Left lung (tissue), 4 donors: ENCODE measurements at regions not wholly inside any gene's neighbourhood (a gene's known extent, or its start where the extent isn't known, plus 50 kb on each side); places are given as distances from the start of the nearest gene placed in this dataset.

Experiments used
- ATAC-seq: fragments of 200-7000 bp; cut with Tn5 transposase; one replicate; pipeline ENCODE4 v1.9.1; 2020; ENCODE audit warnings: moderate library complexity
- DNase-seq, 4 donors: peaks; one replicate each; pipeline ENCODE4 v3.0.0-alpha.2; 2013 to 2020
- H3K27ac ChIP-seq, 2 donors: fragments of 200-600 bp; sonication (generic) in 1 of 2; one replicate each; pipeline versions ENCODE4 v1.5.0 to v1.8.0; 2020 to 2021
- H3K27me3 ChIP-seq, 2 donors: fragments of 200-600 bp; sonication (generic) in 1 of 2; one replicate each; pipeline versions ENCODE4 v1.5.0 to v1.8.0; 2020 to 2021
- H3K36me3 ChIP-seq, 2 donors: fragments of 200-600 bp; sonication (generic) in 1 of 2; one replicate each; pipeline versions ENCODE4 v1.5.0 to v1.8.0; 2020 to 2021
- H3K4me1 ChIP-seq, 2 donors: fragments of 200-600 bp; one replicate each; pipeline ENCODE4 v1.8.0; 2021
- H3K4me3 ChIP-seq, 2 donors: fragments of 200-600 bp; sonication (generic) in 1 of 2; one replicate each; pipeline versions ENCODE4 v1.5.0 to v1.8.0; 2020 to 2021; ENCODE audit warnings: mild to moderate bottlenecking in 1 of 2
- H3K9me3 ChIP-seq, 2 donors: fragments of 200-600 bp; sonication (generic) in 1 of 2; one replicate each; pipeline versions ENCODE4 v1.5.0 to v1.8.0; 2020 to 2021
- intact Hi-C, 2 donors: fragments of 100-400 bp; cut with DNase I; formaldehyde crosslinking; loops; one replicate each; pipeline versions ENCODE4 v1.11.2 to v1.14.2; 2022
- TF ChIP-seq, protein P1 (sequence below), 2 donors: fragments of 200-600 bp; sonication (generic) in 1 of 2; IDR thresholded peaks; one replicate each; pipeline versions ENCODE4 v1.5.0 to v1.8.0; 2021; ENCODE audit warnings: antibody characterized with exemption in 2 of 2
- donor health status: DM: no; HTN: yes; CAD: no.
- donor health status: DM: no; HTN: no; CAD: no.

DNA sequence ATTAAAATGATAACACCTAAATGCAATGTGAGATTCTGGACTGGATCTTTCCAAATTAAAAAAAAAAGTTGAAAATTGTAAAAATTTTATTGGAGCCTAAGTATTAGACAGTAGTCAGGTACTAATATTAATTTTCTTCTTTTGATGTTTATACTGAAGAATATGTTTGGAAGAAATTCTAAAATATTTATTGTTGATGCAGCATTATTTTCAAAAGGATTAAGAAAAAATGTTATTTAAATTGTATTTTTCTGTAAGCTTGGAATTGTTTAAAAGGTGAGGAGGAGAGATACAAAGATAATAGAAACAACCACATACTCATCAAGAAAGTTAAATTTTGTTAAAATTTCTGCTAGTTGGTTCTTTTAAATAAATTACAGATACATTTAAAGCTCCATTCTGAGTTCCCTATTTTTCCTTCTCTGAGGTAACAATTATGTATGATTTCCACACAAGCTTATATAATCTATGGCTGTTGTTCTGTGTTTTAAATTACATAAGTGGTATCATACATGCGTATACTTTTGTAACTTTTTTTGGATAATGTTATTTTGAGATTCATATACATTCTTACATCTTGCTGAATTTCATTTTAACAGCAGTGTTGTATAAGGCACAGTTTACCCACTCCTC is 180.3 kb upstream of the RGS18 start:
- Histone ChIP-seq H3K4me3 (no peak overlapping the region), H3K4me1 (no peaks in the 10 kb centered on the region), H3K9me3 (peaks cover 0 to 17% of the 10 kb centered on the region in 2 donors), H3K36me3 (no peaks in the 10 kb centered on the region), H3K27ac (no peak overlapping the region), H3K27me3 (no peaks in the 10 kb centered on the region)
- TF ChIP-seq, protein P1, sequence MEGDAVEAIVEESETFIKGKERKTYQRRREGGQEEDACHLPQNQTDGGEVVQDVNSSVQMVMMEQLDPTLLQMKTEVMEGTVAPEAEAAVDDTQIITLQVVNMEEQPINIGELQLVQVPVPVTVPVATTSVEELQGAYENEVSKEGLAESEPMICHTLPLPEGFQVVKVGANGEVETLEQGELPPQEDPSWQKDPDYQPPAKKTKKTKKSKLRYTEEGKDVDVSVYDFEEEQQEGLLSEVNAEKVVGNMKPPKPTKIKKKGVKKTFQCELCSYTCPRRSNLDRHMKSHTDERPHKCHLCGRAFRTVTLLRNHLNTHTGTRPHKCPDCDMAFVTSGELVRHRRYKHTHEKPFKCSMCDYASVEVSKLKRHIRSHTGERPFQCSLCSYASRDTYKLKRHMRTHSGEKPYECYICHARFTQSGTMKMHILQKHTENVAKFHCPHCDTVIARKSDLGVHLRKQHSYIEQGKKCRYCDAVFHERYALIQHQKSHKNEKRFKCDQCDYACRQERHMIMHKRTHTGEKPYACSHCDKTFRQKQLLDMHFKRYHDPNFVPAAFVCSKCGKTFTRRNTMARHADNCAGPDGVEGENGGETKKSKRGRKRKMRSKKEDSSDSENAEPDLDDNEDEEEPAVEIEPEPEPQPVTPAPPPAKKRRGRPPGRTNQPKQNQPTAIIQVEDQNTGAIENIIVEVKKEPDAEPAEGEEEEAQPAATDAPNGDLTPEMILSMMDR (IDR thresholded peaks at IDR 0.05): no peak
- no peak for ATAC-seq
- DNase-seq: no peak
- intact Hi-C loops: no loop called here

DNA sequence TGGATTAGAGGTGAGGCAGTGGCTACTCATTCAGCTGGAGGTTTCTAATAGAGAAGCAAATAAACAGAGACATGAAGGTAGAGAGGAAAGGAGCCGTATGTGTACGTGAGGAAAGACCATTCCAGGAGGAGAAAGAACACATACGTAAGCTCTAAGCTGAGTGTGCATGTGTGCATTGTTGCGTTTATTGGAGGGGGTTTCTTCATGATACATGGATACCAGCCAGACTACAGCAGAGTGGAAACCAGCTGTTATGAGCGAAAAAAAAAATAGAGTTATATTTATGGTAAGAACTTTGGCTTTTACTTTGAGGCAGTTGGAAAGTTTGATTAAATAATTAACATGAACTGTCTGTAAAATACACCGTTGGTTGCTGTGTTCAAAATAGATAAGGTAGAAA is 173.4 kb upstream of the RGS18 start:
- TF ChIP-seq, protein P1 (IDR thresholded peaks at IDR 0.05): no peak
- no peaks in the 10 kb centered on the region for H3K36me3 ChIP-seq
- no peaks in the 10 kb centered on the region for H3K4me1 ChIP-seq
- no peak for ATAC-seq
- intact Hi-C loops: no loop called here
- H3K27me3 ChIP-seq: no peaks in the 10 kb centered on the region
- peak in 2 of 4 donors; percentile 13 to 23 for DNase-seq
- no peak overlapping the region for H3K27ac ChIP-seq
- no peak overlapping the region for H3K4me3 ChIP-seq
- H3K9me3 ChIP-seq: peaks cover 0 to 22% of the 10 kb centered on the region in 2 donors

DNA sequence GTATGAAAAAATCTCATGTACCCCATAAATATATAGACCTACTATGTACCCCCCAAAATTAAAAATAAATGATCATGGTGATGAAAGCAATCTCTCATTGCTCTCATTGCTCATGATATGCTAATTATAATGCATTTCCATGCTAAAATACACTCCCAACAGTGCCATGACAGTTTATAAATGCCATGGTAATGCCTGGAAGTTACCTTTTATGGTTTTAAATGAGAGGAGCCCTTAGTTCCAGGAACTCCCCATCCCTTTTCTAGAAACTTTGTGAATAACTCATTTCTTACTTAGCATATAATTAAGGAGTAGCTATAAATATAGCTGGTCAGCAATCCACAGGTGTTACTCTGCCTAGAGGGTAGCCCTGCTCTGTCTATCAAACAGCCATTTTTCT is 166.1 kb upstream of the RGS18 start:
- TF ChIP-seq, protein P1 (IDR thresholded peaks at IDR 0.05): no peak
- Histone ChIP-seq H3K27me3 (no peaks in the 10 kb centered on the region), H3K36me3 (no peaks in the 10 kb centered on the region), H3K9me3 (no peaks in the 10 kb centered on the region), H3K4me1 (no peaks in the 10 kb centered on the region), H3K4me3 (no peak overlapping the region), H3K27ac (no peak overlapping the region)
- ATAC-seq (no peak), DNase-seq (no peak)
- intact Hi-C loops: no loop called here

DNA sequence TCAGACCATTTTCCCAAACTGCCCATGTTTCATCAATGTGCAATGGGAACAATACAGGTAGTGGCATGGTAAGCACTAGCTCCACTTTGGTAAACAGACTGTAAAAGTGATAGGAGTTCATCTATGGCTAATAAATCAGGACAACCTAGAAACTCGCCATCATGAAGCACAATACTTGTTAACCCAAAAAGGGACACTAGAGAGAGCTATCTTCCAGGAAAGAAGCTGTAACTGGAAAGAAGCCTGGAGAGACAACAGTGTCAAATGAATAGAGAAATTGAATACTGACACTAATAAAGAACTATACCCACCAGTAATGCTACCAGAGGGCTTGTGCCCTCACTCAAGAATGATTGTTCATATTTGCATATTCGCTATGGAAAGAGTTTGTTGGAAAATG is 164.7 kb upstream of the RGS18 start:
- H3K4me3 ChIP-seq: no peak overlapping the region
- H3K27ac ChIP-seq: no peak overlapping the region
- no peaks in the 10 kb centered on the region for H3K36me3 ChIP-seq
- intact Hi-C loops: no loop called here
- TF ChIP-seq, protein P1 (IDR thresholded peaks at IDR 0.05): no peak
- no peak for DNase-seq
- no peaks in the 10 kb centered on the region for H3K4me1 ChIP-seq
- no peaks in the 10 kb centered on the region for H3K27me3 ChIP-seq
- ATAC-seq: no peak
- no peaks in the 10 kb centered on the region for H3K9me3 ChIP-seq

DNA sequence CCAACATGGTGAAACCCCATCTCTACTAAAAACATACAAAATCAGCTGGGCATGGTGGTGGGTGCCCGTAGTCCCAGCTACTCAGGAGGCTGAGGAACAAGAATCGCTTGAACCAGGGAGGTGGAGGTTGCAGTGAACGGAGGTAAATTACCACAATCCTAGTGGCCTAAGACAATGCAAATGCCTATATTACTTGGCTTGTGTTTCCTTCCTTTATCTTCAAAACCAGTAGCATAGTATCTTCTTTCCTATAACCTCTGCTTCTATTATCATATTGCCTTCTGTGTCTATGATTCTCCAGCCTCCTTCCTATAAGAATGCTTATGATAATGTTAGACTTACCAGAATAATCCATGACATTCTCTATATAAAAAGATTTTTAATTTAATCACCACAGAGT is 156.2 kb upstream of the RGS18 start:
- H3K4me3 ChIP-seq: no peak overlapping the region
- H3K27ac ChIP-seq: no peak overlapping the region
- TF ChIP-seq, protein P1 (IDR thresholded peaks at IDR 0.05): no peak
- no peaks in the 10 kb centered on the region for H3K9me3 ChIP-seq
- no peak for ATAC-seq
- no peak for DNase-seq
- no peaks in the 10 kb centered on the region for H3K4me1 ChIP-seq
- H3K27me3 ChIP-seq: no peaks in the 10 kb centered on the region
- no peaks in the 10 kb centered on the region for H3K36me3 ChIP-seq
- intact Hi-C loops: no loop called here
